GM19043 (cell line): ENCODE measurements at regions not wholly inside any gene's neighbourhood (a gene's known extent, or its start where the extent isn't known, plus 50 kb on each side); places are given as distances from the start of the nearest gene placed in this dataset.
"Not testable (repeated sequence)": the region's sequence is repeated elsewhere in the genome, so short reads cannot be mapped to it uniquely, and the experiment has no call there.

Experiments used
- ATAC-seq: cut with Tn5 transposase; IDR thresholded peaks from one replicate; pipeline ENCODE4 v1.9.1; 2021; ENCODE audit warnings: low read depth; ENCODE audit not compliant: unreplicated experiment

- ATAC-seq, result peak; percentile 82
Measured at GRCh38 chr6:15936503-15936902, 192.4 kb upstream of the MYLIP start.

DNA sequence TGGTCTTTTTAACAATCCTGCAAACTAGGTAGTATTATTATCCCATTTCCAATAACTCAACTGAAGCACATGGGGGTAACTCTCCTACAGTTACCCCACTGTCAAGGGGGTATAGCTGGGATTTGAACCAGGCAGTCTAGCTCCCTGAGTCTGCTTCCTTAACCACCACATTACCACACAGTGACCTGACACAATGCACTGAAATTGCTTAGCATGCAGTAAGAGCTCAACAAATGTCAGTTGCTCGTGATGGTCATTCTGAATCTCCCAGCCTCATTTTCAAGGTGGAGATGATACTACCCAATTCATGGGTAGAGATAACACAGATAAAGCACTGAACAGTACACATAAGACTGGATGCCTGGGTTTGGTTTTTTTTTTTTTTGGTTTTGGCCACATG is 193.2 kb upstream of the MYLIP start:
- no peak for ATAC-seq

GRCh38 chr6:15931697-15932096 is 197.2 kb upstream of the MYLIP start:
- ATAC-seq, result not testable (repeated sequence)

DNA sequence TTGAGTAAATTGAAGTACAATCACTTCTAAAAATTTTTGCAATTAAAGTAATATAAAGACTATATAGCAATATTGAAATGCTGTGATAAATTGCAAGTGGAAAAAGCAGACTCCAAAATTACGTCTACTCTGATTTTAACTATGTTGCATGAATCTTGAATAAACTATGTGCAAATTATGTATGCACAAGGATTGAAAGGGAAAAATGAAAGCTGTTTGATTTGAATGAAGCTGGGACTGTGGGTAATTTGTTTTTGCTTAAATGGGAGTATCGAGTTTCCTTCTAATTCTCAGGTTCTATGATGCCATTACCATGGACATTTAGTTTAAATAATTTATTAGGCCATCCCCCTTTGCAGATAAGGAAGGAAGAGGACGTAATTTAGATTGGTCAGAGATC is 198.7 kb upstream of the MYLIP start:
- no peak for ATAC-seq

DNA sequence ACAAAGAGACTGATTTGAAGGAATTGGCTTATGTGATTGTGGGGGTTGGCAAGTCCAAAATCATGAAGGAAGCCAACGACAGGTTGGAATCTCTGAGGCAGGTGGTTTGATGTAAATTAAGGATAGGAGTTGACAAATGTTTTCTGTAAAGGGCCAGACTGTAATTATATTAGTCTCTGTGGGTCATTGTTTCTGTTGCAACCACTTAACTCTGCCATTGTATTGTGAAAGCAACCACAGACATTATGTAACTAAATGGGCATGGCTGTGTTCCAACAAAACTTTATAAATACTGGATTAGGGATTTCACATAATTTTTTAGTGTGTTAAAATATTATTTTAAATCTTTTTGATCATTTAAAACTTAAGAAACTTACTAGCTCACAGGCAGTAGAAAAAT is 199.2 kb upstream of the MYLIP start:
- ATAC-seq, result no peak

DNA sequence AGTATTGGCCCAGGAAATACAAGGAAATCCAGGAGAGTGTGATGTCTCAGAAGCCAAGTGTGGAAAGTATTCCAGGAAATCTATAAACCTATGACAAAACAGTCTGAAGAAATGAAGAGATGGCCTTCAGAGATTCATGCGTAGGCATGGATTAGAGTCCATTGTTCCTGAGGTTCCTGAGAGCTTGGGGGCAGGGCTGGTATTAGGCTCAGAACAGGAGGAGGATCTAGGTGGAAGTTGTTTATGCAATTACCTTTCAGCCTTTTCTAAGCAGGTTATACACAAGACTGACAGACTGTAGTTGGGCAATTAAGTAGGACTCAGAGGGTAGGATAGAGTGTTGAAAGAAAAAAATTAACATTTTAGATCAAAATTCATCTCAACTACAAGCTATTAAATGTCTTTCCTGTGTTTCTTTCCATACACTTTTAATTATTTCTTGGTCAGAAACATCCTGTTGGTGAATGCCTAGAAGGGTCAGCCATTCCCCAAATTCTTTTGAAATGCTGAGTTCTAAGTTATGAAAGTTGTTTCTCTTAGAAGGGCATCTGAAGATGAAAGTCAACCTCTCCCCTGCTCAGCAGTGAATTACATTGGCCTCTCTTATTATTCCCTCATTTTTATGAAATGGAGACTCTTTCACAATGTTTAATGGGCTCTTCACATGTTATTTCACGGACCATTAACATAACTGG is 201.2 kb upstream of the MYLIP start:
- no peak for ATAC-seq

DNA sequence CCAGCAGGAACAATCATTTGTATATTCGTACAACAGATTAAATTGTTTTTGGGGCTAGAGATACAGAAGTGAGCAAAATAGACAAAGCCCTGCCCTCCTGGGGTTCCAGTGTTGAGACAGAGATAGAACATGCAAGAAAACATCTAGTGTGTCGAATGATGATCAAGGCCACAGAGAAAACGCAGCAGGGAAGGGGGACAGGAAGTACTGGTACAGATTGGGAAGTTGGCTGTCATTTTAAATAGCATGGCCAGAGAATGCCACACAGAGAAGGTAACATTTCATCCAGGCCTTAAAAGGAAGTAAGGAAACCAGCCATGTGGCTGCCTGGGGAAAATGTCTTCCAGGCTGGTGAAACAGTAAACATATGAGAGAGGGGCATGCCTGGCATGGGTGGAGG is 202.6 kb upstream of the MYLIP start:
- ATAC-seq, result no peak

DNA sequence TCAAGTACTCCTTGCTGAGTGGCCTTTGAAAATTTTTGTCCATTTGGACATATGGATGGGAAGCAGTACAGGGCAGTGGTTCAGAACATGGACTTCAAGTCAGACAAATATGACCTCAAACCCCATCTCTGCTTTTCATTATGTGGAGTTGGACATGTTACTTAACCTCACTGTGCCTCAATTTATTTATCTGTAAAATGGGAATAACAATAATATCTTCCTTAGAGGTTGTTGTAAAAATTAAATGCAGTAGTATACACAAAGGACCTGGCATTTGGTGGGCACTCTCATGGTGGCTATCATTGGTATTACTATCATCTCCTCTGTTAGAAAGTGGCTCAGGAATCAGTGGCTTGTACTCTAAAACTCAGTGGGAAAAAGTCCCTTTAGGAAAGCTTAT is 204.0 kb upstream of the MYLIP start:
- ATAC-seq, result no peak

- ATAC-seq, result no peak
Measured at GRCh38 chr6:15922510-15923250, 206.2 kb upstream of the MYLIP start.

DNA sequence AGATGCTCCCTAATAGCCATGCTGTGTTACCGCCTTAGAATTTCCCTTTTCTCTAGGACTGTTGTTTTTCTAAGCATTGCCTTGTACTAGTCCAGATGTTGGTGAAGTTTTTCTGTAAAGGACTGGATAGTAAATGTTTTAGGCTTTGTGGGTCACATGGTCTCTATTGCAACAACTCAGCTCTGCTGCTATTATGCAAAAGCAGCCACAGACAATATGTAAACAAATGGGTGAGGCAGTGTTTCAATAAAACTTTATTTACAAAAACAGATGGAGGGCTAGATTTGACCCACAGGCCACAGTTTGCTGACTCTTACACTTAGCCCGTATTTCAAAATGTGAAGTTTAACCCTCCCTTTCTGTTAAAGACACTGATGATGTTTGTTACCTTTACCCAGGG is 207.6 kb upstream of the MYLIP start:
- no peak for ATAC-seq

GRCh38 chr6:15916581-15916980 is 212.3 kb upstream of the MYLIP start:
- ATAC-seq, result no peak

DNA sequence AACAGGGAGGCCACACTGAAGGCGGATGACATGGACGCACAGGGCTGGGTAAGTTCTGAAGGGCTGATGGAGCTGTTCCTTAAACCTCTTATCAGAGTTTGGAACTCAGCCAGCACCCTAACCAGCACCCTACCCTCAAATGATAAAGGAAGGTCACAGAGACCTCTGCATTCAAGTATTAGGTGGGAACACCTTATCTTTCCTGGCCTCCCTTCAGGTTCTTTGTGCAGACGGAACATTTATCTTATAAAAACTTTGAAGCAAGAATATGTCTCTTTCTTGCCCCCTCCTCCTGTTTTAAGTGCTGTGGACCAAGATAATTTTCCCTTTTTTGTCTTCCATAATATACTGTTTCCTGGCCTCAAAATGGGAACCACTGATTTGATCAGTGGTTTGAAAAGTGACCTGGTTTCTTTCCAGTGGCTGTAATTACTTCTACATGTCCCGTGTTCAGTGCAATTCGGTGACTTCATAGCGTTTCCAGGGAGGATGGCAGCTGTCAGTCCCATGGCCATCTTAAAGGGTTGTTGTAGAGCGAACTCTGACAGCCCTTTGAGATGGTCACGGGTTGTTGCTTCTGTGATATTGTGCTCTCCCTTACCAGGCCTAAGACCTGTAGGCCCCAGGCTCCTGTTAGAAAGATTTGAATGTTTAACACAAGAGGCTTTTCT is 213.2 kb upstream of the MYLIP start:
- no peak for ATAC-seq

DNA sequence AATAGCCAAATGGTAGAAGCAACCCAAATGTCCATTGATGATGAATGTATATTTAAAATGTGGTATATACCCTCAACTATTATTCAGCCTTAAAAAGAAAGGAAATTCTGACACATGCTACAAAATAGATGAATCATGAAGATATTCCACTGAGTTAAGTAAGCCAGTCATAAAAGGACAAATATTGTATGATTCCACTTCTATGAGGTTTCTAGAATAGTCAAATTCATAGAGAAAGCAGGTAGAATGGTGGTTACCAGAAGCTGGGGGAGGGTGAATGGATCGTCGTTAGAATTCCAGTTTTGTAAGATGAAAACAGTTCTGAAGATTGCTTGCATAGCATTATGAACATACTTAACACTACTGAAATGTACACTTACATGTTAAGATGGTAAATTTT is 214.3 kb upstream of the MYLIP start:
- no peak for ATAC-seq

DNA sequence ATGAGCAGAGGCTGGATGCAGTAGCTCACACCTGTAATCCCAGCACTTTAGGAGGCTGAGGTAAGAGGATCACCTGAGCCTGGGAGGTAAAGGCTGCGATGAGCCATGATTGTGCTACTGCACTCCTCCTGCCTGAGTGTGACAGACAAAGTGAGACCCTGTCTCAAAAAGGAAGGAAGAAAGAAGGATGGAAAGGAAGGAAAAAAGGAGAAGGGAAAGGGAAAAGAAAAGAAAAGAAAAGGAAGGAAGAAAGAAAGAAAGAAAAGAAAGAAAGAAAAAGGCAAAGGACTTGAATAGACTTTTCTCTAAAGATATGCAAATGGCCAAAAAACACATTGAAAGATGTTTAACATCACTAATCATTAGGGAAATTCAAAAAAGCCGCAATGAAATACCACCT is 215.3 kb upstream of the MYLIP start:
- no peak for ATAC-seq

- no peak for ATAC-seq
Measured at GRCh38 chr6:15912505-15913400, 216.1 kb upstream of the MYLIP start.

DNA sequence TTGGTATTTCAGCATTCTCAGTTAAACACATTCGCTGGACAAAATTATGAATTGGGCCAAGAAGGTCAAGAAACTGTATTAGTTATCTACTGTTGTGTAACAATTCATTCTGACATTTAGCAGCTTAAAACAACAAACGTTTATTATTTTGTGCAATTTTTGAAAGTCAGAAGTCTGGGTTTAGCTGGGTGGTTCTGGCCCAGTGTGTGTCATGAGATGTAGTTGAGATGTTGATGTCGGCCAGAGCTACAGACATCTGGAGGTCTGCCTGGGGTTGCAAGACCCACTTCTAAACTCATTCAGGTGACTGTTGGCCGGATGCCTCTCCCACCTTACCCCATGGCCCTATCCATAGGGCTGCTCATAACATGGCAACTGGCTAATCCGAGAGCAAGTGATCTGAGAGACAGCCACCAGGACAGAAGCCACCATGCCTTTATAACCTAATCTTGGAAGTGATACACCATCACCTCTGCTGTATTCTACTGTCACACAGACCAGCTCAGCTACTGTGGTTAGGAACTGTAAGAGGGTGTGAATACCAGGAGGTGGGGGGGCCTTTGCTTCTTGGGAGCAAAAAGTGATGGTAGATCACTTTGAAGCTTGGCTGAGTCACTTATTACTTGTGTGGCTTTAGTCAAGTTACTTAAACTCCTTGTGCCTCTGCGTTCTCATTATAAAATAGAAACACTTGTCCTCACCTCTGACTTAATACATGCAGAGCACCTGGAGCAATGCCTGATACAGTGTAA is 217.0 kb upstream of the MYLIP start:
- no peak for ATAC-seq

GRCh38 chr6:15909290-15910070 is 219.4 kb upstream of the MYLIP start:
- ATAC-seq, result no peak

GRCh38 chr6:15908871-15909270 is 220.0 kb upstream of the MYLIP start:
- ATAC-seq, result no peak

DNA sequence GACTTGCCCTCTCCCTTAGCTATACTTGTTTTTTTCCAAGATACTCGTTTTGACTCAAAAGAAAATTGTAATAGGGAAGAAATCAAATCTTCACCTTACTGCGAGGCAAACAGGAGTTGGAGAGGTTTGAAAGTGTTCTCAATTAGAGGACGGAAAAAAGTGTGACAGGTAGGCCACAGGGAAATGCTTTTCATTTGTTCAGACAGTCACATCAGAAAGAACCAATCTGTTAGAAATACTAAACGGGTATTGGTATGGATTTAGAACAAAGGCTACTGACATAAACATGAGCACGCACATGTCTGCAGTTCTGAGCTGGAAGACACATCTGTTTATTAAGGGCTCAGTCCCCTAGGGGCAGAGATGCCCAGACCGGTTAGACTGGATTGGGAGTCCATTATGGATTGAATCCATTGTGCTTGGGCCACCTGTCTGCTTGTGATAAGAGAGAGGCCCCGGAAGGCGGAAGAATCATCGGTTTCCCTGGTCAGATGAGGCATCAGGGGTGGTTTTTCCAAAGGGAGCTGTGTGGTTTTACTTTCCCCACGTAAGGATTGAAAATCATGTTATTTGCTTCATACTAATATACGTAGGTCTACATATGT is 220.9 kb upstream of the MYLIP start:
- no peak for ATAC-seq
